ENCODE measurements at regions not wholly inside any gene's neighbourhood (a gene's known extent, or its start where the extent isn't known, plus 50 kb on each side); places are given as distances from the start of the nearest gene placed in this dataset.

- H3K4me3 ChIP-seq (replicated peaks in 1 of 2; ENCODE audit: low read depth in 2 of 2, low read length in 2 of 2), result no peak overlapping the region
- no peak for TF ChIP-seq CTCF (IDR thresholded peaks at IDR 0.05; ENCODE audit: low read depth, low read length)
- no peak for DNase-seq (ENCODE audit: low read depth in 2 of 2)
These were observed 51.2 kb upstream of the GPR31 start for GRCh38 chr6:167208819-167209576.

- TF ChIP-seq CTCF (IDR thresholded peaks at IDR 0.05; ENCODE audit: low read depth, low read length), result no peak
- no peak for DNase-seq (ENCODE audit: low read depth in 2 of 2)
- no peak overlapping the region for H3K4me3 ChIP-seq (replicated peaks in 1 of 2; ENCODE audit: low read depth in 2 of 2, low read length in 2 of 2)
These were observed 51.8 kb upstream of the GPR31 start for GRCh38 chr6:167209577-167209975.

GRCh38 chr6:167210375-167211294 is 52.9 kb upstream of the GPR31 start:
- TF ChIP-seq CTCF (IDR thresholded peaks at IDR 0.05; ENCODE audit: low read depth, low read length), result no peak
- DNase-seq (ENCODE audit: low read depth in 2 of 2), result peak in 1 of 2 donors; percentile 20
- H3K4me3 ChIP-seq (replicated peaks in 1 of 2; ENCODE audit: low read depth in 2 of 2, low read length in 2 of 2), result no peak overlapping the region

DNA sequence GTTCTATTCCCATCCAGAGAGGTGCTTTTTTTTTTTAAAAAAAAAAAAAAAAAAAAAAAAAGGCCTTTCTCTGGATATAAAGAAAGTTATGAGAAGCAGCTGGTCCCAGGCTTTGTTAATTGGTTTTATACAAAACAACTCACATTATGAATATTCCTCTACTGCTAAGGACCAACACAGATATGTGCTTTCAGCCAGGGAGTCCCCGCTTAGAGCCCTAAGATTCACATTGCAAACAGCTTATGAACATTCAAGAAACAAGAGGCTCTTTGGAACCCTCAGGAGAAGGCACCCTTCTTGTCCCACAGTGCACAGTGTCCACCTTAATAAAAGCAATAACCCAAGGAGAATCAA is 53.5 kb upstream of the GPR31 start:
- no peak for DNase-seq (ENCODE audit: low read depth in 2 of 2)
- TF ChIP-seq CTCF (IDR thresholded peaks at IDR 0.05; ENCODE audit: low read depth, low read length), result no peak

DNA sequence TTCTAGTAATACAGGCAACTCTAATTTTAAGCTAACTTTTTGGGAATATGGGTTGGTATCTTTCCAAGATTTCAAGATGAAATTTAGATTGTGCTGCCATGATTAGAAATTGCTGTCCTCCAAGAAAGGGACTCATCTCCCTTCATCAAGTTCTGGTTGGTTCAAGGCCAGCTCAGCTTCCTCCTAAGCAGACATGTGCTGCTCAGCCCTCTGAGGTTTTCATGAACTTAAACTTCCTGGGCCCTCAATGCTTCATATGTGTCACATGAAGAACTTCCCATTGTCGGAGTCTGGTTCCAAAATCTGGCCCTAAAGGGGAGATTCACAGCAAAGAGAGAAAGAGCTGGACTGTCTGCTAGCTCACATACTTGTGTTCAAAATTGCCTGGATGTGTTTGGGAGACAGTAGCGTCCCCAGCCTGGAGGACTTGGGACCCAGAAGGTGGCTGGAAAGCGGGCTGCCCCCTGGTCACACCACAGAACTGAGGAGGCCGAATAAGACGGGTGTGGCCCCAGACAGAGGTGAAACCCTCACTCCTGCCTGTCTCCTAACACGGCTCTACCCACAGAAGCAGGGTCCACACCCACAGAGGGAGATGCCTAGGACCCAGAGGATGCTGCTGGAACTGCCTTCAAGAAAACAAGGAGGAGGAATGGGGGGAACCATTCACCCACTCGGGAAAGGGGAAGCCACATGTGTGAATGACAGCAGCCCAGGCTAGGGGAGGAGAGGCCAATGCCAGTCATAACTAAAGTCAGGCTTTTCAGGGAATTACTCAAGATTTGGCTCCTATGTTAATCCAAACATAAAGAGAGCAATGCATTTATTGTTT is 54.3 kb upstream of the GPR31 start:
- DNase-seq (ENCODE audit: low read depth in 2 of 2), result no peak
- no peak for TF ChIP-seq CTCF (IDR thresholded peaks at IDR 0.05; ENCODE audit: low read depth, low read length)
- no peak overlapping the region for H3K4me3 ChIP-seq (replicated peaks in 1 of 2; ENCODE audit: low read depth in 2 of 2, low read length in 2 of 2)

More for the DNA sequence above, 53.5 kb upstream of the GPR31 start:
- no peak overlapping the region for H3K4me3 ChIP-seq (replicated peaks in 1 of 2; ENCODE audit: low read depth in 2 of 2, low read length in 2 of 2)

- TF ChIP-seq CTCF (IDR thresholded peaks at IDR 0.05; ENCODE audit: low read depth, low read length), result no peak
- no peak for DNase-seq (ENCODE audit: low read depth in 2 of 2)
- no peak overlapping the region for H3K4me3 ChIP-seq (replicated peaks in 1 of 2; ENCODE audit: low read depth in 2 of 2, low read length in 2 of 2)
These were observed 54.9 kb upstream of the GPR31 start for GRCh38 chr6:167212713-167213005.

Measured in cardiac fibroblast (primary cell).